ENCODE measurements at regions not wholly inside any gene's neighbourhood (a gene's known extent, or its start where the extent isn't known, plus 50 kb on each side); places are given as distances from the start of the nearest gene placed in this dataset.

DNA sequence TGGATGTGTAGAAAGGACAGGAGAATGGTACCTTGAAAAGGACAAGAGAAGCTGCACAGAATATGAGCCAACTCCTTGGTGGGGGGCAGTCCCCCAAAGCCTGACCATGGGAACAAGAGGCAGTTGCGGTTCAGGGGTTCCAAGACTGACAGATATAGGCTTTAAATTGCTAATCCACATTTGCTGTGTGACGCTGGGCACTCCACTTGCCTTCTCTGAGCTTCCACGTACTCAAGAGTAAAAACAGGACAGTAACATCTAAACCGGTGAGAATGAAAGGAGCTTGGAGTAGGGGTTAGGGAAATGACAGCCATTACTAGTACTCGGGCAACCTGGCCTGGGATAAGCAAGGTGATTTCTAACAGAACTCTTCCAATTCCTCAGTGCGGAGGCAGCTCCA lies 57.9 kb upstream of the LRFN2 start:
- TF ChIP-seq, protein P1, sequence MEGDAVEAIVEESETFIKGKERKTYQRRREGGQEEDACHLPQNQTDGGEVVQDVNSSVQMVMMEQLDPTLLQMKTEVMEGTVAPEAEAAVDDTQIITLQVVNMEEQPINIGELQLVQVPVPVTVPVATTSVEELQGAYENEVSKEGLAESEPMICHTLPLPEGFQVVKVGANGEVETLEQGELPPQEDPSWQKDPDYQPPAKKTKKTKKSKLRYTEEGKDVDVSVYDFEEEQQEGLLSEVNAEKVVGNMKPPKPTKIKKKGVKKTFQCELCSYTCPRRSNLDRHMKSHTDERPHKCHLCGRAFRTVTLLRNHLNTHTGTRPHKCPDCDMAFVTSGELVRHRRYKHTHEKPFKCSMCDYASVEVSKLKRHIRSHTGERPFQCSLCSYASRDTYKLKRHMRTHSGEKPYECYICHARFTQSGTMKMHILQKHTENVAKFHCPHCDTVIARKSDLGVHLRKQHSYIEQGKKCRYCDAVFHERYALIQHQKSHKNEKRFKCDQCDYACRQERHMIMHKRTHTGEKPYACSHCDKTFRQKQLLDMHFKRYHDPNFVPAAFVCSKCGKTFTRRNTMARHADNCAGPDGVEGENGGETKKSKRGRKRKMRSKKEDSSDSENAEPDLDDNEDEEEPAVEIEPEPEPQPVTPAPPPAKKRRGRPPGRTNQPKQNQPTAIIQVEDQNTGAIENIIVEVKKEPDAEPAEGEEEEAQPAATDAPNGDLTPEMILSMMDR (IDR thresholded peaks at IDR 0.05; ENCODE audit: unreplicated experiment in 3 of 3), result no peak
- no peak overlapping the region for H3K4me3 Mint-ChIP-seq
- H3K27ac Mint-ChIP-seq, result peak overlapping the region in 1 of 3 experiments; percentile 51
- no peaks in the 10 kb centered on the region for H3K9me3 Mint-ChIP-seq
- H3K4me1 Mint-ChIP-seq, result peaks cover 27% of the 10 kb centered on the region
- H3K36me3 Mint-ChIP-seq (ENCODE audit: low read depth), result no peaks in the 10 kb centered on the region
- peaks cover 49% of the 10 kb centered on the region for H3K27me3 Mint-ChIP-seq (ENCODE audit: low read depth)

DNA sequence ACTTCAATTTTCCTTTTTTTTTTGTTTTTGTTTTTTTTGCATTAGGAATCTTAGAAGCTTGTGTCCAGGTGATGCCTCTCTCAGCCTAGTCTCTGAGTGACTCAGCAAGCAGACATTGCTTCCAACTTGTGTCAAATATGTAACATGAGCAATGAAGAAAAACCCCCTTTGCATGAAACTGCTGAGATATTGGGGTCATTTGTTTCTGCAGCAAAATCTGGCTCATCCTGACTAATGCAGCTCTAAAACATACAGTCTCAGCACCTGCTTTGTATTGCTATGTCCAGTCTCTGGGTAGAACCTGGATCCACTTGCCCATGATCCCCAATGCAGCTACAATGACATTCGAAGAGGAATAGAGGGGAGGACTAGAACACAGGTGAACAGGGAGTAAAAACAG lies 55.7 kb upstream of the LRFN2 start:
- TF ChIP-seq, protein P1 (IDR thresholded peaks at IDR 0.05; ENCODE audit: unreplicated experiment in 3 of 3), result no peak
- Mint-ChIP-seq H3K9me3 (no peaks in the 10 kb centered on the region), H3K27ac (no peak overlapping the region), H3K4me3 (no peak overlapping the region), H3K36me3 (ENCODE audit: low read depth) (no peaks in the 10 kb centered on the region), H3K27me3 (ENCODE audit: low read depth) (peaks cover 44% of the 10 kb centered on the region), H3K4me1 (peaks cover 26% of the 10 kb centered on the region)

DNA sequence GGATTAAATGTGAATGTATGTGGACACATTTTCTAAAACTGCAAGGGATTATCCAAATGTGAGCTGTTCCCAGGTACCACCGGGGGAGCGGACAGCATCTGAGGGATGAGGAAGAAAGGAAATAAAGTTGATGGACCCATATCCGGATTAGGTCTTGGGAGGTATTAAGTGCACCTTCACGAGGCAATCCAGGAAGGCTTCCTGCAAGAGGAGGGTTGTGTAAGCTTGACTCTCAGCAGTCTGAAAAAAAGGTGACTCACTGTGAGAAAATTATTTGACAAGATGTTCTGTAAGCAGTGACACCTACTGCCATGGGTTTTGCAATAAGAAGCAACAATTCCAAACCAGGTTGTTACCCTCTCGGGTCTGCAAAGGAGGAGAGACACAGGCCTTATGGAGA lies 55.0 kb upstream of the LRFN2 start:
- Mint-ChIP-seq H3K4me3 (no peak overlapping the region), H3K27ac (no peak overlapping the region), H3K27me3 (ENCODE audit: low read depth) (peaks cover 41% of the 10 kb centered on the region), H3K9me3 (no peaks in the 10 kb centered on the region), H3K36me3 (ENCODE audit: low read depth) (no peaks in the 10 kb centered on the region), H3K4me1 (peaks cover 26% of the 10 kb centered on the region)
- TF ChIP-seq, protein P1 (IDR thresholded peaks at IDR 0.05; ENCODE audit: unreplicated experiment in 3 of 3), result no peak

DNA sequence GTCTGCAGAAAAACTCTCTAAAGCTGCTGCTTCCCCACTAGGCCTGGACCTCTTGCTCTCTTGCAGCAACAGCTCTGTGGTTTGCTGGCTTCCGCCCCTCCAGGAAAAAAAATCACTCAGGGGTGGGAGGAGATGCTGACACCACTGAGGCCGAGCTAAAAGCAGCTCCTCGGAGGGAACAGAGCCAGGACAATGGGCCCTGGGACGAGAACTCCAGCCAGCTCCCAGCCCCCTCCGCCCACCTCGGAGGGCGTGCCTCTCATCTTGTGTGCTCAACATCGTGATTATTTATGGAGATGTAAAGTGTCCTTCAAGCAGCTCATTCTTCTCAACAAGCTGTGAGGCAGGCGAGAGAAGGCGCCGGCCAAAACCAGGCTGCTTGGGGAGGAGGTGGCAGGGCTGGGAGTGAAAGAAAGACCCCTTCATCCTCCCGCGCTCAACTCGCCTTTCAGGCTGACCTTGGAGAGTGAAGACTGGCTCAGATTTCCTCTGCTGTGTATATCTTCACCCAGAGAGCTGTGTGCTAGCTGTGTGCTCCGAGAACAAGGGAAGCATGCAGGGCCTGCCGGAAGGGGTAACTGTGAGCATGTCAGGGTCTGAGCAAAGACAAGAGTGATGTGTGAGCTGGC lies 53.5 kb upstream of the LRFN2 start:
- TF ChIP-seq, protein P1 (IDR thresholded peaks at IDR 0.05; ENCODE audit: unreplicated experiment in 3 of 3), result no peak
- H3K27me3 Mint-ChIP-seq (ENCODE audit: low read depth), result peaks cover 29% of the 10 kb centered on the region
- no peaks in the 10 kb centered on the region for H3K36me3 Mint-ChIP-seq (ENCODE audit: low read depth)
- H3K4me3 Mint-ChIP-seq, result peak overlapping the region; percentile 3 to 26 (median 6)
- H3K9me3 Mint-ChIP-seq, result no peaks in the 10 kb centered on the region
- H3K4me1 Mint-ChIP-seq, result peaks cover 26% of the 10 kb centered on the region
- peak overlapping the region; percentile 76 to 95 (median 89) for H3K27ac Mint-ChIP-seq
